Duodenal mucosa (tissue), 2 donors: ENCODE measurements at regions not wholly inside any gene's neighbourhood (a gene's known extent, or its start where the extent isn't known, plus 50 kb on each side); places are given as distances from the start of the nearest gene placed in this dataset.
"Not testable (repeated sequence)": the region's sequence is repeated elsewhere in the genome, so short reads cannot be mapped to it uniquely, and the experiment has no call there.

Experiments used
- H3K27ac ChIP-seq: one replicate; pipeline ENCODE4 v1.7.0; 2013; ENCODE audit warnings: low read depth, low read length
- H3K27me3 ChIP-seq, 2 donors: one replicate each; pipeline ENCODE4 v1.7.0; 2013; ENCODE audit warnings: low read length in 2 of 2, control low read depth in 1 of 2; ENCODE audit not compliant: insufficient read depth in 2 of 2, control insufficient read depth in 1 of 2
- H3K36me3 ChIP-seq, 2 donors: one replicate each; pipeline ENCODE4 v1.7.0; 2013; ENCODE audit warnings: low read length in 2 of 2, control low read depth in 1 of 2; ENCODE audit not compliant: insufficient read depth in 2 of 2, control insufficient read depth in 1 of 2
- H3K4me1 ChIP-seq, 2 donors: one replicate each; pipeline ENCODE4 v1.7.0; 2013; ENCODE audit warnings: low read length in 2 of 2, control low read depth in 1 of 2; ENCODE audit not compliant: insufficient read depth in 2 of 2, control insufficient read depth in 1 of 2
- H3K4me3 ChIP-seq, 2 donors: one replicate each; pipeline ENCODE4 v1.7.0; 2013; ENCODE audit warnings: low read length in 2 of 2, low read depth in 1 of 2
- H3K9ac ChIP-seq, 2 donors: one replicate each; pipeline ENCODE4 v1.7.0; 2013; ENCODE audit warnings: low read length in 2 of 2, low read depth in 1 of 2
- H3K9me3 ChIP-seq, 2 donors: one replicate each; pipeline ENCODE4 v1.7.0; 2013; ENCODE audit warnings: low read length in 2 of 2, control low read depth in 1 of 2; ENCODE audit not compliant: control insufficient read depth in 1 of 2

DNA sequence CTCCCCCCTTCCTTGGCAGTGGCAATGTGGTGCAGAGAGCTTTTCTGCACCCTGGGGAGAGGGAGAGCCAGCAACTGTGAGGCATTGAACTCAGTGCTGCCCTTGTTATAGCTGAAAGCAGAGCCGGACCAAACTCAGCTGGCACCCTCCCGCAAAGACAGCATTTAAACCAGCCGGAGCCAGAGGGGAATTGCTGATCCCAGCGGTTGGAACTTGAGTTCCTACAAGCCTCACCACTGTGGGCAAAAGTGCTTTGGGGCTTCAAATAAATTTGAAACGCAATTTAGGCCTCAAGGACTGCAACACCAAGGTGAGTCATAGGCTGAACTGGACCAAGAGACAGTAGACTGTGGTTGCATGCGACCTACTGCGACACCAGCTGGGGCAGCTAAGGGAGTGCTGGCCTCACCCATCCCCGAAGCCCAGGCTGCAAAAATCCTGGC lies 207.6 kb upstream of the CDKN2B start:
- H3K9me3 ChIP-seq = no peaks in the 10 kb centered on the region
- H3K4me3 ChIP-seq = no peak overlapping the region
- no peak overlapping the region for H3K9ac ChIP-seq
- no peak overlapping the region for H3K27ac ChIP-seq
- no peaks in the 10 kb centered on the region for H3K27me3 ChIP-seq
- H3K36me3 ChIP-seq = no peaks in the 10 kb centered on the region
- no peaks in the 10 kb centered on the region for H3K4me1 ChIP-seq

DNA sequence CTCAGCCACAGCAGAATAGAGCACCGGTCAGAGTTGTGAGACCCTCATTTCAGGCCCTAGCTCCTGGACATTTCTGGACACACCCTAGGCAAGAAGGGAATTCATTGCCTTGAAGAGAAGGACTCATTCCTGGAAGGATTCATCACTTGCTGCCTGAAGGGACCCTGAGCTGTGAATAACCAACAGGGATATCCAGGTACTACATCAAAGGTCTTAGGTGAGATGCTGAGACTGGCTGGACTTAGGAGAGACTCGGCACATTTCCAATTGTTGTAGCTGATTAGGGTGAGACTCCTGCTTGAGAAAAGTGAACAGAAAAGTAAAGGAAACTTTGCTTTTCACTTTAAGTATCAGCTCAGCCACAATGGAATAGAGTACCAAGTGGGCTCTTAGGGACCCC lies 208.1 kb upstream of the CDKN2B start:
- no peaks in the 10 kb centered on the region for H3K4me1 ChIP-seq

DNA sequence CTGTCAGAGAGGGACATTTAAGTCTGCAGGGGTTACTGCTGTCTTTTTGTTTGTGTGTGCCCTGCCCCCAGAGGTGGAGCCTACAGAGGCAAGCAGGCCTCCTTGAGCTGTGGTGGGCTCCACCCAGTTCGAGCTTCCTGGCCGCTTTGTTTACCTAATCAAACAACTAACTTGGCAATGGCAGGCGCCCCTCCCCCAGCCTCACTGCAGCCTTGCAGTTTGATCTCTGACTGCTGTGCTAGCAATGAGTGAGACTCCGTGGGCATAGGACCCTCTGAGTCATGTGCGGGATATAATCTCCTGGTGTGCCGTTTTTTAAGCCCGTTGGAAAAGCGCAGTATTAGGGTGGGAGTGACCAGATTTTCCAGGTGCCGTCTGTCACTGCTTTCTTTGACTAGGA lies 216.8 kb upstream of the CDKN2B start:
- not testable (repeated sequence) for H3K4me3 ChIP-seq, H3K4me1 ChIP-seq, H3K27ac ChIP-seq, H3K9ac ChIP-seq, H3K36me3 ChIP-seq, H3K9me3 ChIP-seq, H3K27me3 ChIP-seq

More for the DNA sequence above, 208.1 kb upstream of the CDKN2B start:
- Histone ChIP-seq H3K36me3 (no peaks in the 10 kb centered on the region), H3K9ac (no peak overlapping the region), H3K9me3 (no peaks in the 10 kb centered on the region), H3K27ac (no peak overlapping the region), H3K27me3 (no peaks in the 10 kb centered on the region), H3K4me3 (no peak overlapping the region)

DNA sequence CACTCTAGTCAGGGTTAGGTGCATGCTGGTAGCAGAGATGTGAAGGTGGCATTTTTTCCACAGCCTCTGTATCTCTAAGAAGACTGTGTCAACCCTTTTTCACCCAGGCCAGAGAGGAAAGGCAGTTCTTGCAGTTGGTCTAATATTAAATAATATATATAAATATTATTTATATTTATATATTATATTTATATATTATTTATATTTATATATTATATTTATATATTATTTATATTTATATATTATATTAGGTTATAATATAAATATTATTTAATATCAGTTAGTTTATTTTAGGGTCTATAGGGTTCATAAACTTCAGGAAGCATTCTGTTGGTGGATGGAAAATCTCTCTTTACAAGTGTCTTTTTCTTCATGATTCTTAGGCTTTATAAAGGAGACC lies 218.6 kb upstream of the DMRTA1 start:
- H3K27me3 ChIP-seq = no peaks in the 10 kb centered on the region
- no peaks in the 10 kb centered on the region for H3K9me3 ChIP-seq
- H3K4me3 ChIP-seq = no peak overlapping the region
- no peaks in the 10 kb centered on the region for H3K4me1 ChIP-seq
- H3K27ac ChIP-seq = no peak overlapping the region
- H3K36me3 ChIP-seq = no peaks in the 10 kb centered on the region
- no peak overlapping the region for H3K9ac ChIP-seq

DNA sequence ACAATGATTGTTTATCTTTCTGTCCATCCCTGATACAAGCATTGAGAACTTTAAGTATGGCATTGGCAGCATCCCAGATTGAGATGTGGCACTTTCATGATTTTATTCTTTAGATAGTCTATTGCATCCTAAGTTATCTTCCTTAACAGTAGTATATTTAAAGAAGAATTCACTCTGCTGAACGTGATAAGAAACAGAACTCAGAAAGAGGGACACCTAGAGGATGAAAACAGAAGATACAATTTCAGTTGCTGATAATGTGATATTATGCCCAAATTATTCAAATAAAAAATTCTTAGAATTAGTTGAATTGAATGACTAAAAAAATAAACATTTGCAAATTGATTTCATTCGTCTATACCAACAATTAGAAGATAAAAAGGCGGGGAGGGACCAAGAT lies 218.1 kb upstream of the DMRTA1 start:
- Histone ChIP-seq H3K36me3 (no peaks in the 10 kb centered on the region), H3K4me3 (no peak overlapping the region)

DNA sequence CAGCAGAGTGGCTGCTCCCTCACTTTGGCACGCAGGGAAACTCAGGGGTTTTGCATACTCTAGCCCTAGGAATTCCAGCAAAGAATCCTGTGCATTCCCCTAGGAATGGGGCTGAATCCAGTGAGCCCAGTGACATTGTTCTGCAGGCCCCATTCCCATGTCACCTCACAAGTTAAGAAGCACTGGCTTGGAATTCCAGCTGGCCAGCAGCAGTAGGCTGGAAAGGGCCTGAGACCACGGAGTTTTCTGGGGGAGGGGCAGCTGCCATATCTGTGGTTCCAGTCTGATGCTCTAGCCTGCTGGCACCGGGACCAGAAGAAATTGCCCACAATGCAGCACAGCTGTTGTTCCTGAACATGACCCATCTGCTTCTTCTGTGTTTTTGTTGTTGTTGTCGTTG lies 217.6 kb upstream of the DMRTA1 start:
- H3K27ac ChIP-seq = no peak overlapping the region
- H3K27me3 ChIP-seq = no peaks in the 10 kb centered on the region
- H3K36me3 ChIP-seq = no peaks in the 10 kb centered on the region
- no peak overlapping the region for H3K9ac ChIP-seq
- H3K4me1 ChIP-seq = no peaks in the 10 kb centered on the region
- no peak overlapping the region for H3K4me3 ChIP-seq
- H3K9me3 ChIP-seq = no peaks in the 10 kb centered on the region

More for the DNA sequence above, 218.1 kb upstream of the DMRTA1 start:
- no peaks in the 10 kb centered on the region for H3K4me1 ChIP-seq
- no peak overlapping the region for H3K9ac ChIP-seq
- no peaks in the 10 kb centered on the region for H3K27me3 ChIP-seq
- no peaks in the 10 kb centered on the region for H3K9me3 ChIP-seq
- no peak overlapping the region for H3K27ac ChIP-seq

DNA sequence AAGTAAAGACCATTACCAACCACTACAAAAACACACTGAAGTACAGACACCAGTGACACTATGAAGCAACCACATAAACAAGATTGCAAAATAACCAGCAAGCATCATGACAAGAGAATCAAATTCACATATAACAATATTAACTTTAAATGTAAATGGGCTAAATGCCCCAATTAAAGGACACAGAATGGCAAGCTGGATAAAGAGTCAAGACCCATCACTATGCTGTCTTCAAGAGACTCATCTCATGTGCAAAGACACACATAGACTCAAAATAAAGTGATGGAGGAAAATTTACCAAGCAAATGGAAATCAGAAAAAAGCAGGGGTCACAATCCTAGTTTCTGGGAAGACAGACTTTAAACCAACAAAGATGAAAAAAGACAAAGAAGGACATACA lies 215.3 kb upstream of the DMRTA1 start:
- not testable (repeated sequence) for H3K4me3 ChIP-seq, H3K36me3 ChIP-seq, H3K9ac ChIP-seq, H3K4me1 ChIP-seq, H3K9me3 ChIP-seq, H3K27ac ChIP-seq, H3K27me3 ChIP-seq

DNA sequence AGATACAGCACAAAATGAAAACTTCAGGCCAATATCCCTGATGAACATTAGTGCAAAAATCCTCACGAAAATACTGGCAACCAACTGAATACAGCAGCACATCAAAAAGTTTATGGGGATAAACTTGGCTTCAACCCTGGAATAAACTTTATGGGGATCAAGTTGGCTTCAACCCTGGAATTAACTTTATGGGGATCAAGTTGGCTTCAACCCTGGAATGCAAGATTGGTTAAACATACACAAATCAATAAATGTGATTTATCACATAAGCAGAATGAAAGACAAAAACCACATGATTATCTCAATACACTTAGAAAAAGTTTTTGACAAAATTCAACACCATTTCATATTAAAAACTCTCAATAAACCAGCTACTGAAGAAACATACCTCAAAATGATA lies 213.7 kb upstream of the DMRTA1 start:
- Histone ChIP-seq H3K4me1 (no peaks in the 10 kb centered on the region), H3K27ac (no peak overlapping the region), H3K4me3 (no peak overlapping the region), H3K27me3 (no peaks in the 10 kb centered on the region), H3K9ac (no peak overlapping the region), H3K36me3 (no peaks in the 10 kb centered on the region), H3K9me3 (no peaks in the 10 kb centered on the region)

DNA sequence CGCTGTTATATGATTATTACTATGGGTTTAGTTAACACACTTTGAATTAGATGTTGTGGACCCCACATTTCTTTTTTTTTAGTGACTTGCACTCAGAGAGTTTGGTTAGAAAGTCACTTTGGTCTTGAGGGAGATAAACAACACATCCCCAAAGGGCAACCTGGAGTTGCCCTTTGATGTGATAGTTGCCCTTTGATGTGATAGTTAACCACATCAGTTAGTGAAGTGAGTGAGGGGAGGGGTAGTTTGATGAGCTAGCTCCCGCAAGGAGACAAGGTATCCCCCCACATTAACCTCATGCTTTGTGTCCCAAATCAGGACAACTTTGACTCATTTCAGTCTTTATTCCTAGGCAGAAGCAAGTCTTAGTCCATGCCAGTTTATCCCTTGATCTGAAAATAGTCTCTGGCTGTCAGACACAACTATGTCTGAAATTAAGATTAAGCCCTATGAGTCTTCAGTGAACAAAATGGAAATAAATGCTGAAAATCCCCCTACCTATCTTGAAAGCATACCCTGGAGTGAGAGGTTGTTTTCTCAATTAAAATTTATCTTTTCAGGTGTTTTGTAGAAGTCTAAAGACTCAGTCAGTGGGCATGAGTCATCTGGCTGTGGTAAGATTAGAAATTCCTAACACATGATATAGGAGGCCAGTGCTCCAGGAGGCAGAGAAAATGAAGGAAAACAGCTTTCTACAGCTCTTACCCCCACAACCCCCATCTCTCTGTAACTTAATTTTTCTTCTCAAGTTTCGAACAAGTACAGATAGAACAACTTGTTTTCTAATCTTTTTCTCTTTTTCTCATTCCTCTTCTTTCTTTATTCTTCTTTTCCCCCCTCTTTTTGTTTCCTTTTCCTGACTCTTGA lies 208.9 kb upstream of the DMRTA1 start:
- Histone ChIP-seq H3K9me3 (no peaks in the 10 kb centered on the region), H3K4me1 (peaks cover 0 to 9% of the 10 kb centered on the region in 2 donors), H3K27me3 (peaks cover 0 to 4% of the 10 kb centered on the region in 2 donors)

DNA sequence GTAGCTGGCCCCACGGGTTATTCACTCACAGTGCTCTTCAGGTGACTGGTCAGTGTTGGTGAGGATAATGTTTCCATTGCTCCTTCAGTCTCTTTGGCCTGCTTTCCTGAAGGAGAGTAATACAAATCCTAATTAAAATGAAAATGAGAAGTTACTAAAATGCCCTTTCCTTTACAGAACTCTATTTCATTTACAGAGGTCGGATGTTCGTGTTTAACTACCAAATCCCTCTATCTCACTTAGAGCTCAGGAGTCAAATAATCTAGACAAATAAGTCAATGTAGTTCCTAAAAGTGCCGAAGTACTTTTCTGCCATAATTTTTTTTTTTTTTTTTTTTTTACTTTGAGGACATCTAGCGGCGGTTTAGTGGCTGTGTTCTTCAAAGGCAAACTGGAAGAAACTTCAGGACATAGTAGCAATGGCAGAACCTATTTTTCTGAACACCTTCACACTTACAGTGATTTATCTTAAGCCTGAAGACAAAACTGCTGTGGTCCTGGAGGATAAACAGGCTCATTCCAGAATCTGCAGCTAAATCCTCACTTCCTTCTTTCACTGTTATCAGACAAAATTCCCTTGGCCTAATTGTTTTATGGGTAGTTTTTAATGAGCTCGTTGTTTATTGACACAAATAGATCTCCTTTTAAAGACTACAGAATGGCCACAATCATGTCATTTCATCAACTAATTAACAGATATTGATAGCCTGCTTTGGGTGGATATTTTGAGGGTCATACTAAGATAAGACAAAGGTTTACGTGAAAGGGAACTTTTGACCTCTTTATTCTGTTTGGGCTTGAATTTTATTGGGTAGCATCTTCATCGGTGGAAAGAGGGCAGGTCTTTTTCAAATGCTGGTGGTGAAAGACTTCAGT lies 207.6 kb upstream of the DMRTA1 start:
- Histone ChIP-seq H3K27ac (no peak overlapping the region), H3K27me3 (peaks cover 0 to 4% of the 10 kb centered on the region in 2 donors), H3K9ac (no peak overlapping the region), H3K9me3 (no peaks in the 10 kb centered on the region), H3K36me3 (no peaks in the 10 kb centered on the region), H3K4me1 (peaks cover 0 to 9% of the 10 kb centered on the region in 2 donors), H3K4me3 (no peak overlapping the region)

More for the DNA sequence above, 208.9 kb upstream of the DMRTA1 start:
- H3K27ac ChIP-seq = no peak overlapping the region
- no peak overlapping the region for H3K9ac ChIP-seq
- H3K4me3 ChIP-seq = no peak overlapping the region
- H3K36me3 ChIP-seq = no peaks in the 10 kb centered on the region
